HCT116 (cell line): ENCODE measurements at regions not wholly inside any gene's neighbourhood (a gene's known extent, or its start where the extent isn't known, plus 50 kb on each side); places are given as distances from the start of the nearest gene placed in this dataset.

Experiments
- ATAC-seq: fragments of 200-7000 bp; cut with Tn5 transposase; 2 replicates; pipeline ENCODE4 v1.9.1; 2020; ENCODE audit warnings: mild to moderate bottlenecking, moderate library complexity
- BruUV-seq: library from RNA; stranded (reverse); fragments of 400-500 nt; replicated peaks from 2 replicates; lab custom pipeline; 2021; lab: Mats Ljungman, UMichigan
- CTCF ChIA-PET: fragments of 300-600 bp; sonication (Branson Sonifier 250); formaldehyde crosslinking; loops from one replicate; lab custom pipeline; 2021; ENCODE audit warnings: antibody characterized with exemption; lab: Charles Lee
- POLR2A ChIA-PET: fragments of 300-600, 350-600 bp; sonication (Branson Sonifier 250); formaldehyde crosslinking; loops from one replicate; lab custom pipeline; 2021; ENCODE audit warnings: antibody characterized with exemption; lab: Charles Lee
- RAD21 ChIA-PET, 2 experiments: fragments of 300-600 bp; sonication (Branson Sonifier 250); formaldehyde crosslinking; loops; one replicate each; lab custom pipeline; 2023; ENCODE audit warnings: low total read pairs in 2 of 2; ENCODE audit not compliant: uncharacterized antibody in 2 of 2, unreplicated experiment in 2 of 2, low non-redundant PET in 1 of 2; lab: Charles Lee
- DNase-seq: peaks from one replicate; pipeline ENCODE4 v3.0.0-alpha.2; 2010; ENCODE audit warnings: low read depth, low spot score
- H2AFZ ChIP-seq: fragments of 200-600 bp; shearing (Covaris generic), sonication (generic); 2 replicates; pipeline ENCODE4 v1.6.1; 2017; ENCODE audit warnings: low read depth, mixed run types, mixed read lengths, antibody characterized with exemption, low read length; ENCODE audit not compliant: poor library complexity, severe bottlenecking
- H3K27ac ChIP-seq: 2 replicates; pipeline ENCODE4 v1.5.1; 2012; ENCODE audit warnings: low read depth, low read length
- H3K27me3 ChIP-seq: fragments of 200-600 bp; sonication (generic); 2 replicates; pipeline ENCODE4 v1.6.1; 2016; ENCODE audit warnings: mixed run types, low read length, mixed read lengths; ENCODE audit not compliant: insufficient read depth
- H3K36me3 ChIP-seq, 2 experiments: fragments of 200-500 bp in 1 of 2; fragments of 200-600 bp in 1 of 2; sonication (Bioruptor generic) in 1 of 2; sonication (generic) in 1 of 2; 2 replicates each; pipeline versions ENCODE4 v1.5.1 to v1.6.1; 2014 to 2016; ENCODE audit warnings: low read length in 2 of 2, inconsistent platforms in 1 of 2, mixed read lengths in 1 of 2, mixed run types in 1 of 2; ENCODE audit not compliant: insufficient read depth in 2 of 2, control insufficient read depth in 1 of 2
- H3K4me1 ChIP-seq, 2 experiments: fragments of 200-600 bp in 1 of 2; sonication (generic) in 1 of 2; 2 replicates each; pipeline versions ENCODE4 v1.5.1 to v1.6.1; 2012 to 2017; ENCODE audit warnings: low read length in 2 of 2, inconsistent platforms in 1 of 2, mild to moderate bottlenecking in 1 of 2, mixed read lengths in 1 of 2, mixed run types in 1 of 2, moderate library complexity in 1 of 2; ENCODE audit not compliant: insufficient read depth in 2 of 2, control insufficient read depth in 1 of 2
- H3K4me2 ChIP-seq: fragments of 200-600 bp; sonication (generic); 2 replicates; pipeline ENCODE4 v1.6.1; 2017; ENCODE audit warnings: mixed run types, low read length, mixed read lengths
- H3K4me3 ChIP-seq, 2 experiments: fragments of 200-600 bp in 1 of 2; sonication (generic) in 1 of 2; replicated peaks in 1 of 2; 2 replicates each; pipeline ENCODE4 v1.5.1; 2011 to 2016; ENCODE audit warnings: low read length in 2 of 2, control low read depth in 1 of 2, low read depth in 1 of 2, mild to moderate bottlenecking in 1 of 2, mixed read lengths in 1 of 2, mixed run types in 1 of 2
- H3K79me2 ChIP-seq: fragments of 200-600 bp; sonication (generic); 2 replicates; pipeline ENCODE4 v1.6.1; 2017; ENCODE audit warnings: mild to moderate bottlenecking, mixed run types, low read length, moderate library complexity, mixed read lengths; ENCODE audit not compliant: insufficient read depth
- H3K9ac ChIP-seq: fragments of 200-600 bp; sonication (generic); 2 replicates; pipeline ENCODE4 v1.6.1; 2016; ENCODE audit warnings: low read length, mixed read lengths
- H3K9me2 ChIP-seq: fragments of 200-600 bp; sonication (generic), shearing (Covaris generic); 2 replicates; pipeline ENCODE4 v1.6.1; 2017; ENCODE audit warnings: mixed run types, mild to moderate bottlenecking, moderate library complexity; ENCODE audit not compliant: insufficient read depth
- H3K9me3 ChIP-seq, 2 experiments: fragments of 200-500 bp in 1 of 2; fragments of 200-600 bp in 1 of 2; sonication (Bioruptor generic) in 1 of 2; sonication (generic) in 1 of 2; 2 replicates each; pipeline ENCODE4 v1.6.1; 2014 to 2017; ENCODE audit warnings: low read length in 2 of 2, mixed read lengths in 2 of 2, inconsistent platforms in 1 of 2, low read depth in 1 of 2, mild to moderate bottlenecking in 1 of 2, mixed run types in 1 of 2, moderate library complexity in 1 of 2; ENCODE audit not compliant: control insufficient read depth in 1 of 2, insufficient read depth in 1 of 2
- H4K20me1 ChIP-seq: fragments of 200-600 bp; sonication (generic), shearing (Covaris generic); 2 replicates; pipeline ENCODE4 v1.6.1; 2017; ENCODE audit warnings: mixed run types, mild to moderate bottlenecking, moderate library complexity; ENCODE audit not compliant: insufficient read depth
- ATF3 ChIP-seq: IDR thresholded peaks from 2 replicates; pipeline ENCODE4 v1.6.1; 2012
- CBX3 ChIP-seq: IDR thresholded peaks from 2 replicates; pipeline ENCODE4 v1.6.1; 2012; ENCODE audit warnings: low read depth
- EGR1 ChIP-seq: IDR thresholded peaks from 2 replicates; pipeline ENCODE4 v1.6.1; 2012; ENCODE audit warnings: low read depth
- ELF1 ChIP-seq: IDR thresholded peaks from 2 replicates; pipeline ENCODE4 v1.6.1; 2012; ENCODE audit warnings: low read depth, borderline replicate concordance
- EZH2 ChIP-seq: fragments of 200-600 bp; sonication (generic); IDR thresholded peaks from 2 replicates; pipeline ENCODE4 v1.6.1; 2017; ENCODE audit warnings: antibody characterized with exemption, mixed run types
- EZH2phosphoT487 ChIP-seq: fragments of 200-600 bp; IDR thresholded peaks from 2 replicates; pipeline ENCODE4 v1.6.1; 2018; ENCODE audit warnings: antibody characterized with exemption, borderline replicate concordance
- JUND ChIP-seq: IDR thresholded peaks from 2 replicates; pipeline ENCODE4 v1.6.1; 2012
- POLR2AphosphoS5 ChIP-seq: IDR thresholded peaks from 2 replicates; pipeline ENCODE4 v1.6.1; 2011; ENCODE audit warnings: mild to moderate bottlenecking, low read depth, low read length, moderate library complexity
- REST ChIP-seq: IDR thresholded peaks from 2 replicates; pipeline ENCODE4 v1.6.1; 2012; ENCODE audit warnings: low read depth
- SRF ChIP-seq: IDR thresholded peaks from 2 replicates; pipeline ENCODE4 v1.6.1; 2012; ENCODE audit warnings: low read depth
- TCF7L2 ChIP-seq: IDR thresholded peaks from 2 replicates; pipeline ENCODE4 v1.7.0; 2011; ENCODE audit warnings: borderline replicate concordance, inconsistent platforms; ENCODE audit not compliant: insufficient read depth, insufficient read length; ENCODE audit errors: extremely low read depth
- YY1 ChIP-seq: IDR thresholded peaks from 2 replicates; pipeline ENCODE4 v1.6.1; 2011; ENCODE audit warnings: low read length, low read depth, moderate library complexity, mild to moderate bottlenecking; ENCODE audit not compliant: insufficient replicate concordance; ENCODE audit errors: extremely low read depth
- ZFX ChIP-seq: fragments of 450-650 bp; IDR thresholded peaks from 2 replicates; pipeline ENCODE4 v1.6.1; 2017
- ZNF274 ChIP-seq: fragments of 200-500 bp; sonication (Bioruptor generic); IDR thresholded peaks from 2 replicates; pipeline ENCODE4 v1.6.1; 2014; ENCODE audit warnings: mild to moderate bottlenecking, low read depth, low read length, inconsistent platforms
- intact Hi-C: fragments of 100-400 bp; cut with micrococcal nuclease; formaldehyde crosslinking; loops from 2 replicates; pipeline ENCODE4 v1.10.0; 2022

GRCh38 chr4:130395871-130396270, 1299.9 kb downstream of the C4orf33 start:
- no peaks in the 10 kb centered on the region for H3K27me3 ChIP-seq
- intact Hi-C loops: no loop called here
- no peak overlapping the region for H3K9ac ChIP-seq
- BruUV-seq: no TSS peak
- ATAC-seq (no peak), DNase-seq (no peak)
- no peaks in the 10 kb centered on the region for H3K9me3 ChIP-seq
- no peaks in the 10 kb centered on the region for H3K79me2 ChIP-seq
- RAD21 ChIA-PET: no interaction called here
- no peak overlapping the region for H3K27ac ChIP-seq
- H2AFZ ChIP-seq: no peak overlapping the region
- no peak overlapping the region for H3K4me2 ChIP-seq
- TF ChIP-seq SRF (no peak), CBX3 (no peak), EGR1 (no peak), POLR2AphosphoS5 (no peak), JUND (no peak), REST (no peak)
- H3K4me3 ChIP-seq: no peak overlapping the region
- POLR2A ChIA-PET: no interaction called here
- no peaks in the 10 kb centered on the region for H3K9me2 ChIP-seq
- no peaks in the 10 kb centered on the region; the same call in 1 of the 2 replicates for H4K20me1 ChIP-seq
- no peaks in the 10 kb centered on the region for H3K36me3 ChIP-seq
- CTCF ChIA-PET: no interaction called here
- H3K4me1 ChIP-seq: no peaks in the 10 kb centered on the region

- H3K4me3 ChIP-seq: no peak overlapping the region
- no peak for DNase-seq
- no peaks in the 10 kb centered on the region for H3K27me3 ChIP-seq
- H3K36me3 ChIP-seq: no peaks in the 10 kb centered on the region
- no peak overlapping the region for H3K9ac ChIP-seq
- no peaks in the 10 kb centered on the region for H3K9me3 ChIP-seq
- ChIA-PET CTCF (no interaction called here), RAD21 (no interaction called here), POLR2A (no interaction called here)
- ATAC-seq: peak; percentile 63
- H3K27ac ChIP-seq: no peak overlapping the region
- H4K20me1 ChIP-seq: no peaks in the 10 kb centered on the region
- H3K4me1 ChIP-seq: no peaks in the 10 kb centered on the region
- no TSS peak for BruUV-seq
- H3K79me2 ChIP-seq: no peaks in the 10 kb centered on the region
- no peak overlapping the region for H3K4me2 ChIP-seq
- H3K9me2 ChIP-seq: no peaks in the 10 kb centered on the region
- TF ChIP-seq ZFX (no peak), SRF (no peak), REST (no peak), ATF3 (no peak), ZNF274 (no peak), POLR2AphosphoS5 (no peak), EGR1 (no peak), YY1 (no peak), JUND (no peak), TCF7L2 (no peak), EZH2phosphoT487 (no peak), EZH2 (no peak), ELF1 (no peak)
- intact Hi-C loops: no loop called here
- H2AFZ ChIP-seq: no peak overlapping the region
Measured at GRCh38 chr4:130403221-130403620, 1307.3 kb downstream of the C4orf33 start.
